GM12873 (cell line): ENCODE measurements at regions not wholly inside any gene's neighbourhood (a gene's known extent, or its start where the extent isn't known, plus 50 kb on each side); places are given as distances from the start of the nearest gene placed in this dataset.

Experiments used
- TF ChIP-seq, protein P1 (sequence below): IDR thresholded peaks from 2 replicates; pipeline ENCODE4 v1.5.1; 2012; ENCODE audit warnings: low read depth, mild to moderate bottlenecking, moderate library complexity, low read length, control low read depth; ENCODE audit not compliant: insufficient read depth; ENCODE audit errors: missing control alignments

- TF ChIP-seq, protein P1, sequence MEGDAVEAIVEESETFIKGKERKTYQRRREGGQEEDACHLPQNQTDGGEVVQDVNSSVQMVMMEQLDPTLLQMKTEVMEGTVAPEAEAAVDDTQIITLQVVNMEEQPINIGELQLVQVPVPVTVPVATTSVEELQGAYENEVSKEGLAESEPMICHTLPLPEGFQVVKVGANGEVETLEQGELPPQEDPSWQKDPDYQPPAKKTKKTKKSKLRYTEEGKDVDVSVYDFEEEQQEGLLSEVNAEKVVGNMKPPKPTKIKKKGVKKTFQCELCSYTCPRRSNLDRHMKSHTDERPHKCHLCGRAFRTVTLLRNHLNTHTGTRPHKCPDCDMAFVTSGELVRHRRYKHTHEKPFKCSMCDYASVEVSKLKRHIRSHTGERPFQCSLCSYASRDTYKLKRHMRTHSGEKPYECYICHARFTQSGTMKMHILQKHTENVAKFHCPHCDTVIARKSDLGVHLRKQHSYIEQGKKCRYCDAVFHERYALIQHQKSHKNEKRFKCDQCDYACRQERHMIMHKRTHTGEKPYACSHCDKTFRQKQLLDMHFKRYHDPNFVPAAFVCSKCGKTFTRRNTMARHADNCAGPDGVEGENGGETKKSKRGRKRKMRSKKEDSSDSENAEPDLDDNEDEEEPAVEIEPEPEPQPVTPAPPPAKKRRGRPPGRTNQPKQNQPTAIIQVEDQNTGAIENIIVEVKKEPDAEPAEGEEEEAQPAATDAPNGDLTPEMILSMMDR: no peak
Measured at GRCh38 chr5:125047871-125048270, 301.4 kb upstream of the ZNF608 start.

DNA sequence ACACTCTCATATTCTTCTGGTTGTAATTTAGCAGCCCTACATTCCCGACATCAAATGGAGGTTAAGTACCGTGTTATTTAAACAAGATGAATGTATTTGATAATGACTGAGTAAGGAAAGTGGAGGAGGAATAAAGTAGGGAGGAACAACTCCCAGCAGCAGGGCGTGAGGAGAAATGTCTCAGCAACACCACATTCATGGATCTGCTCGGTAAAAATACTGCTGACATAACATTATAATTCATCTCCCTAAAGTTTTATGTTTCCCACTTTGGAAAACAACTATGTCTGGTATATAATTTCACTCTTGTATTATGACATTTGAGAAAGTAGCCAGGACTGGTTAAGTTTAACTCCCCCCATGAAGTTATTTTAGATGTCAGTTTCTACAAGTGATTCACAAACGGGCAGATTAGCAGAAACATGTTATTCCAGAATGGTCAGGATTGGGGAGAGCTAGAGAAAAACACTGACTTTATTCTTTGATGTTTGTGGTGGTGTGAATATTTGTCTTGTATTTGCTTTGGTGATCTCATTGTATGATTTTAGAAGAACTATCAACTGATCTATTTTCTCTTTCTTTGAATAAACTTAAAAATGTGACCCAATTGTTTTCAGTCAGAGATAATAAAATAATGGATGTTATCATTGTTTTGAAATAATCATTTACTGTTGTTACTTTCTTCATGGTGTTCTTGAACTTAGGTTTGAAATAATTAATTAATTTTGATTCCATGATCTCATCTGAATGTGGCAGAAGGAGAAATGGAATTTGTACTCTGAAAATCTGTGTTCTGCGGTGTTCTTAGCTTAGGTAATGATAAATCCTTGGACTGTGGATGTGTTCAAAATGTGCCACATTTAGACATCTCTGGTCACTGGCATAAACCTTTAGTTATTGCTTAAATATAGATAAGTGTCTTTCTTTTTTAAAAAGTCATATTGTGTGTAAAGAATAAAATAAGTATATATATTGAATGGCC lies 303.6 kb upstream of the ZNF608 start:
- TF ChIP-seq, protein P1: no peak

- TF ChIP-seq, protein P1: no peak
Measured at GRCh38 chr5:125050926-125051325, 304.5 kb upstream of the ZNF608 start.

GRCh38 chr5:125052584-125052983 lies 306.1 kb upstream of the ZNF608 start:
- TF ChIP-seq, protein P1: no peak

DNA sequence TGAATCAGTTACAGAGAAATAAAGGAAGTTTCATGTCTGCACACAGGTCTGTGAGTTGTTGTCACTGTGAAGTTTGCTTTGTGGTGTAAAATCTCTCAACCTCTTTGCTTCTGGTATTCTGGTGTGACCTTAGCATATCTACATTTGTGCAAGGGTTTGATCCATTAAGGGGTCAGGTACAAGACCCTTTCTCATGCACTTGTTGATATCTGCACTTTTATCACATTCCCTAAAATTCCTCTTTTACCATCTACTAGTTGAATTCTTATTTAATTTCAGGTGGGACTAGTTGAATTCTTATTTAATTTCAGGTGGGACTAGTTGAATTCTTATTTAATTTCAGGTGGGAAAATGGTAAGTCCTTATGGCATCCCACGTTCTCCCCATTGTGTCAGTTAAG lies 306.7 kb upstream of the ZNF608 start:
- TF ChIP-seq, protein P1: no peak

- TF ChIP-seq, protein P1: no peak
Measured at GRCh38 chr5:125054146-125054545, 307.7 kb upstream of the ZNF608 start.

DNA sequence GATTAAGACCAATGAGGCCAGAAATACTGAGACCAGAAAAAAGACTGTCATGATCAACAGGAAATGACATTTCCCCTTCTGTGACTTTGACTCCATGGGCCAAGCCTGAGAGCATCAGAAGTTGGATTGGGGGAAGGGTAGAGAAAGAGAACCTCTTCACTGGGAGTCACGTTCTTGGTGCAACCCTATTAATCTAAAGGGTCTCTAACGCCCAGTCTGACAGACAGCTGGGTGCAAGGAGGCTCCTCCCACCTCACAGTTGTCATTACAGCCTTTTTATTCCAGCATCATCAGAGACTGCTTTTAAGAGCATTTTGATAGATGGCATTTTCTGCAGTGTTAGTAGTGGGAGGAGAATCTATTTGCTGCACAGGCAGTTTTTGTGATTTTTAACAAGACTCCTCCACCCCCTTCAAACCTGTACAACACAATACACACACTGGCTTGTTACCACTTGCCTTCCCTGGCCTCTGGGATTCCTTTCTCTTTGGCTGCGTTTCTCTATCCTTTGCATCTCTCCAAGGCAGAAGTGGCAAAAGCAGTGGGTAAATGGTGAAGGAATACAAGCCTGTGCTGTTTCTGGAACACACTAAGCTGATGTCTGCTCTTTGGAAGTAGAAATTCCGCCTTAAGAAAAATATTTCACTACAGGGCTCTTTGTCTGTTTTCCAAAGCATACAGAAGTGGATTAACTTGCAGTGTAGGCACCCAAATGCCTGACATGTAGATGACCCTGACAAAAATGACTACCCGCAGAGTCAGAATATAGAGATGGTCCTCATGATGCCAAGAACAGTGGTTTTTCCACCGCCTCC lies 310.4 kb upstream of the ZNF608 start:
- TF ChIP-seq, protein P1: no peak
